Endothelial cell of umbilical vein (primary cell): ENCODE measurements at regions not wholly inside any gene's neighbourhood (a gene's known extent, or its start where the extent isn't known, plus 50 kb on each side); places are given as distances from the start of the nearest gene placed in this dataset.

ENCODE experiments used
- EZH2 ChIP-seq: IDR thresholded peaks from 2 replicates; pipeline ENCODE4 v1.6.1; 2012; ENCODE audit warnings: borderline replicate concordance, low read depth, mild to moderate bottlenecking, moderate library complexity, low read length, inconsistent platforms; ENCODE audit not compliant: severe bottlenecking
- POLR2A ChIP-seq: IDR thresholded peaks from 2 replicates; pipeline ENCODE4 v1.6.1; 2012; ENCODE audit warnings: low read depth, mild to moderate bottlenecking, control low read depth, low read length
- TF ChIP-seq, protein P1 (sequence below), 2 donors: IDR thresholded peaks; 1 replicate in 1 of 2; 2 replicates in 1 of 2; pipeline ENCODE4 v1.5.1; 2011; ENCODE audit warnings: low read length in 2 of 2, mild to moderate bottlenecking in 2 of 2, moderate library complexity in 2 of 2, control low read depth in 1 of 2, inconsistent platforms in 1 of 2, low read depth in 1 of 2; ENCODE audit not compliant: insufficient read depth in 1 of 2; ENCODE audit errors: extremely low read depth in 1 of 2

DNA sequence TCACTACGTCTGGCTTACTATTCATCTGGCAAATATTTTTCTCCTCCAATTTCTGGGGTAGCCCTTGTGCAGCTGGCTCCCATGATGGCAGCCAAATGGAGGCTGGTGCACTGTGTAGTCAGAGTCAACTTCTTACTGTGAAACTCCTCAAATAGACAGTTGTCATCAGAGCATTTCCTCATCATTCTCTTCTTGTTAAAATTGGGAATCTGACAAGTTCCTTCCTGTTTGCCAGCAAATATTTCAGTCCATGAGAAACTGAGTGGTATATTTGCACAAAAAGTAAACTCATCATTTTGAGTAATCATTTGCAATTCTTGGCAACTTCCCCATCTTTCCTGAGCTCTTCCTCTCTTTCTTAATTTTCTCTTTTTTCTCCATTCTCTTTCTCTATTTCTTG lies 394.9 kb upstream of the RGS17 start:
- TF ChIP-seq, protein P1, sequence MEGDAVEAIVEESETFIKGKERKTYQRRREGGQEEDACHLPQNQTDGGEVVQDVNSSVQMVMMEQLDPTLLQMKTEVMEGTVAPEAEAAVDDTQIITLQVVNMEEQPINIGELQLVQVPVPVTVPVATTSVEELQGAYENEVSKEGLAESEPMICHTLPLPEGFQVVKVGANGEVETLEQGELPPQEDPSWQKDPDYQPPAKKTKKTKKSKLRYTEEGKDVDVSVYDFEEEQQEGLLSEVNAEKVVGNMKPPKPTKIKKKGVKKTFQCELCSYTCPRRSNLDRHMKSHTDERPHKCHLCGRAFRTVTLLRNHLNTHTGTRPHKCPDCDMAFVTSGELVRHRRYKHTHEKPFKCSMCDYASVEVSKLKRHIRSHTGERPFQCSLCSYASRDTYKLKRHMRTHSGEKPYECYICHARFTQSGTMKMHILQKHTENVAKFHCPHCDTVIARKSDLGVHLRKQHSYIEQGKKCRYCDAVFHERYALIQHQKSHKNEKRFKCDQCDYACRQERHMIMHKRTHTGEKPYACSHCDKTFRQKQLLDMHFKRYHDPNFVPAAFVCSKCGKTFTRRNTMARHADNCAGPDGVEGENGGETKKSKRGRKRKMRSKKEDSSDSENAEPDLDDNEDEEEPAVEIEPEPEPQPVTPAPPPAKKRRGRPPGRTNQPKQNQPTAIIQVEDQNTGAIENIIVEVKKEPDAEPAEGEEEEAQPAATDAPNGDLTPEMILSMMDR (IDR thresholded peaks at IDR 0.05; ENCODE audit: extremely low read depth in 1 of 2, insufficient read depth in 1 of 2, low read depth in 1 of 2, low read length in 2 of 2): no peak
- TF ChIP-seq EZH2: no peak
- TF ChIP-seq POLR2A: no peak
